ENCODE measurements at regions not wholly inside any gene's neighbourhood (a gene's known extent, or its start where the extent isn't known, plus 50 kb on each side); places are given as distances from the start of the nearest gene placed in this dataset.

- TF ChIP-seq POLR2AphosphoS5 (IDR thresholded peaks at IDR 0.05; ENCODE audit: borderline replicate concordance, low read depth, low read length) (no peak), EZH2 (IDR thresholded peaks at IDR 0.05) (no peak), FOXP2 (optimal IDR thresholded peaks at IDR 0.05; ENCODE audit: control extremely low read depth, extremely low read length, insufficient read depth) (no peak)
Measured at GRCh38 chr15:85993116-85993515, 86.6 kb upstream of the AGBL1 start.

Measured in SK-N-MC (cell line).